H9 (cell line): ENCODE measurements at regions not wholly inside any gene's neighbourhood (a gene's known extent, or its start where the extent isn't known, plus 50 kb on each side); places are given as distances from the start of the nearest gene placed in this dataset.

Source experiments
- DNase-seq: peaks from one replicate; pipeline ENCODE4 v3.0.0-alpha.2; 2017
- H2AFZ ChIP-seq: one replicate; pipeline ENCODE4 v1.6.1; 2013; ENCODE audit warnings: mild to moderate bottlenecking, low read length, control low read depth, moderate library complexity
- H2AK5ac ChIP-seq: 2 replicates; pipeline ENCODE4 v1.6.1; 2013; ENCODE audit warnings: low read length, control low read depth, mixed read lengths; ENCODE audit not compliant: insufficient read length
- H2BK120ac ChIP-seq: one replicate; pipeline ENCODE4 v1.6.1; 2013; ENCODE audit warnings: low read depth, mild to moderate bottlenecking, low read length, control low read depth, inconsistent platforms; ENCODE audit not compliant: poor library complexity, severe bottlenecking
- H2BK12ac ChIP-seq: 2 replicates; pipeline ENCODE4 v1.6.1; 2013; ENCODE audit warnings: low read length, control low read depth, mixed read lengths, low read depth; ENCODE audit not compliant: insufficient read length
- H2BK15ac ChIP-seq: 2 replicates; pipeline ENCODE4 v1.6.1; 2013; ENCODE audit warnings: low read depth, low read length, control low read depth
- H2BK20ac ChIP-seq: one replicate; pipeline ENCODE4 v1.6.1; 2013; ENCODE audit warnings: low read depth, mild to moderate bottlenecking, low read length, control low read depth, inconsistent platforms; ENCODE audit not compliant: poor library complexity, severe bottlenecking
- H2BK5ac ChIP-seq: 2 replicates; pipeline ENCODE4 v1.6.1; 2013; ENCODE audit warnings: low read length, control low read depth, mixed read lengths; ENCODE audit not compliant: insufficient read length
- H3K14ac ChIP-seq: 2 replicates; pipeline ENCODE4 v1.6.1; 2013; ENCODE audit warnings: low read length, control low read depth; ENCODE audit not compliant: insufficient read depth
- H3K18ac ChIP-seq: 2 replicates; pipeline ENCODE4 v1.6.1; 2013; ENCODE audit warnings: low read depth, mild to moderate bottlenecking, mixed read lengths, low read length, control low read depth; ENCODE audit not compliant: insufficient read length
- H3K23ac ChIP-seq: 2 replicates; pipeline ENCODE4 v1.6.1; 2013; ENCODE audit warnings: low read length, control low read depth, mixed read lengths, low read depth; ENCODE audit not compliant: insufficient read length
- H3K23me2 ChIP-seq: 2 replicates; pipeline ENCODE4 v1.6.1; 2013; ENCODE audit warnings: low read depth, mild to moderate bottlenecking, mixed read lengths, low read length, control low read depth; ENCODE audit not compliant: insufficient read length, poor library complexity, severe bottlenecking
- H3K27ac ChIP-seq: 2 replicates; pipeline ENCODE4 v1.5.1; 2013; ENCODE audit warnings: low read length, control low read depth, mixed read lengths, low read depth; ENCODE audit not compliant: insufficient read length
- H3K27me3 ChIP-seq: 2 replicates; pipeline ENCODE4 v1.6.1; 2013; ENCODE audit warnings: low read length, control low read depth, inconsistent platforms; ENCODE audit not compliant: insufficient read depth
- H3K4ac ChIP-seq: 2 replicates; pipeline ENCODE4 v1.6.1; 2013; ENCODE audit warnings: low read depth, mild to moderate bottlenecking, control low read depth, inconsistent platforms, low read length, moderate library complexity
- H3K4me1 ChIP-seq: 2 replicates; pipeline ENCODE4 v1.6.1; 2013; ENCODE audit warnings: low read length, control low read depth, inconsistent platforms; ENCODE audit not compliant: insufficient read depth
- H3K4me2 ChIP-seq: 2 replicates; pipeline ENCODE4 v1.6.1; 2013; ENCODE audit warnings: low read length, control low read depth, mixed read lengths; ENCODE audit not compliant: insufficient read length, insufficient read depth
- H3K56ac ChIP-seq: 2 replicates; pipeline ENCODE4 v1.6.1; 2013; ENCODE audit warnings: low read depth, mild to moderate bottlenecking, mixed read lengths, low read length, control low read depth; ENCODE audit not compliant: insufficient read length
- H3K79me1 ChIP-seq: 2 replicates; pipeline ENCODE4 v1.6.1; 2013; ENCODE audit warnings: low read depth, mild to moderate bottlenecking, moderate library complexity, low read length, control low read depth, inconsistent platforms; ENCODE audit not compliant: insufficient read depth, poor library complexity, severe bottlenecking
- H3K79me2 ChIP-seq: 2 replicates; pipeline ENCODE4 v1.6.1; 2013; ENCODE audit warnings: low read length, control low read depth, inconsistent platforms; ENCODE audit not compliant: insufficient read depth
- H3K9ac ChIP-seq: 2 replicates; pipeline ENCODE4 v1.6.1; 2013; ENCODE audit warnings: low read length, control low read depth, mixed read lengths; ENCODE audit not compliant: insufficient read length; ENCODE audit errors: extremely low read depth
- H3K9me3 ChIP-seq: one replicate; pipeline ENCODE4 v1.6.1; 2013; ENCODE audit warnings: low read depth, low read length, inconsistent platforms; ENCODE audit not compliant: control insufficient read depth
- H3T11ph ChIP-seq: one replicate; pipeline ENCODE4 v1.6.1; 2013; ENCODE audit warnings: mild to moderate bottlenecking, low read length, control low read depth, inconsistent platforms
- H4K20me1 ChIP-seq: one replicate; pipeline ENCODE4 v1.6.1; 2013; ENCODE audit not compliant: control insufficient read depth, insufficient read length, insufficient read depth
- H4K5ac ChIP-seq: 2 replicates; pipeline ENCODE4 v1.6.1; 2013; ENCODE audit warnings: low read depth, mild to moderate bottlenecking, mixed read lengths, low read length, control low read depth; ENCODE audit not compliant: insufficient read length
- H4K8ac ChIP-seq: replicated peaks from 2 replicates; pipeline ENCODE4 v1.6.1; 2013; ENCODE audit warnings: low read length, control low read depth, mixed read lengths, low read depth; ENCODE audit not compliant: insufficient read length
- H4K91ac ChIP-seq: 2 replicates; pipeline ENCODE4 v1.6.1; 2013; ENCODE audit warnings: low read depth, mild to moderate bottlenecking, moderate library complexity, mixed read lengths, low read length, control low read depth; ENCODE audit not compliant: insufficient read length
- H3K27ac Mint-ChIP-seq, 3 experiments: 2 replicates in 2 of 3; 3 replicates in 1 of 3; pipeline ENCODE4 v1.8.0; 2020 to 2021; ENCODE audit warnings: mixed read lengths in 3 of 3, mild to moderate bottlenecking in 1 of 3, moderate library complexity in 1 of 3
- H3K27me3 Mint-ChIP-seq: 2 replicates; pipeline ENCODE4 v1.8.0; 2021; ENCODE audit warnings: low read depth, mild to moderate bottlenecking, moderate library complexity, mixed read lengths
- H3K36me3 Mint-ChIP-seq, 3 experiments: 2 replicates in 2 of 3; 3 replicates in 1 of 3; pipeline ENCODE4 v1.8.0; 2020 to 2021; ENCODE audit warnings: low read depth in 3 of 3, mixed read lengths in 3 of 3; ENCODE audit not compliant: insufficient read depth in 1 of 3
- H3K4me1 Mint-ChIP-seq, 2 experiments: 2 replicates each; pipeline ENCODE4 v1.8.0; 2020; ENCODE audit warnings: mixed read lengths in 2 of 2
- H3K4me3 Mint-ChIP-seq, 2 experiments: 2 replicates in 1 of 2; 3 replicates in 1 of 2; pipeline ENCODE4 v1.8.0; 2020 to 2021; ENCODE audit warnings: mild to moderate bottlenecking in 2 of 2, mixed read lengths in 2 of 2, moderate library complexity in 1 of 2
- H3K9me3 Mint-ChIP-seq, 2 experiments: 2 replicates in 1 of 2; 3 replicates in 1 of 2; pipeline ENCODE4 v1.8.0; 2020; ENCODE audit warnings: mild to moderate bottlenecking in 2 of 2, mixed read lengths in 2 of 2, moderate library complexity in 1 of 2
- WGBS: extraction: QIAGEN DNeasy Blood & Tissue Kit; methylation state at CpG from one replicate; pipeline ENCODE4 v1.1.7; 2013; ENCODE audit warnings: missing lambda C conversion rate, low lambda C conversion rate, mixed read lengths; ENCODE audit not compliant: insufficient read length; ENCODE audit errors: extremely low coverage; 5-methylcytosine and 5-hydroxymethylcytosine counted together
- TF ChIP-seq, protein P1 (sequence below): fragments of 200-600 bp; sonication (generic); conservative IDR thresholded peaks from 3 replicates; pipeline ENCODE4 v1.8.0; 2021; ENCODE audit warnings: antibody characterized with exemption, mild to moderate bottlenecking

DNA sequence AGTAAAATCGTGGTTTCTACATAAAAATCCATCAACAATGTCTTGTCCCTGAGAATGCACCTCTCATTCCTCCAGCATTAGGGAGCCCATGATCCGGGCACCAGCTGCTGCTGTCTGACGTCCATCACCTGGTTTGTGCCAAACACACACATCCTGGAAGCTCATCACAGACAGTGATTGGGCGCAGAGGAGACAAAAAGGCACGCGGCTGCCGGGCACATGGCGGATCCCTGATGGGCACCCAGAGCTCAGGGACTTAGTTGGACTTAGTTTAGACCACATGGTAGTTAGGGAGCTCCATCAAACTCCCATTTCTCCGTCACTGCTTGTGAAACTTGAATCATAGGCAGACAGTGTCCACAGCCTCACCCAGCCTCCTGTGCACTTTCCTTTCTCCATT lies 1059.3 kb downstream of the TMEM121 start:
- H3T11ph ChIP-seq: no peak overlapping the region
- H3K36me3 Mint-ChIP-seq: peaks cover 9 to 36% (median 12%) of the 10 kb centered on the region in 3 experiments

More for the DNA sequence above, 1059.3 kb downstream of the TMEM121 start:
- H3K4ac ChIP-seq: no peak overlapping the region
- H2BK15ac ChIP-seq: no peak overlapping the region
- no peak overlapping the region for H4K8ac ChIP-seq
- H3K4me2 ChIP-seq: no peak overlapping the region
- peaks cover 93 to 96% of the 10 kb centered on the region in 2 experiments for H3K9me3 Mint-ChIP-seq
- no peak overlapping the region for H3K18ac ChIP-seq
- peaks cover 94% of the 10 kb centered on the region for H3K9me3 ChIP-seq
- no peak overlapping the region for H4K91ac ChIP-seq
- no peak overlapping the region for H2BK120ac ChIP-seq
- H3K23me2 ChIP-seq: no peaks in the 10 kb centered on the region
- no peak overlapping the region for H3K4me3 Mint-ChIP-seq
- H4K20me1 ChIP-seq: no peaks in the 10 kb centered on the region
- no peaks in the 10 kb centered on the region for H3K4me1 ChIP-seq
- no peak overlapping the region for H2BK5ac ChIP-seq
- no peak overlapping the region for H3K9ac ChIP-seq
- no peak overlapping the region for H3K14ac ChIP-seq
- TF ChIP-seq, protein P1, sequence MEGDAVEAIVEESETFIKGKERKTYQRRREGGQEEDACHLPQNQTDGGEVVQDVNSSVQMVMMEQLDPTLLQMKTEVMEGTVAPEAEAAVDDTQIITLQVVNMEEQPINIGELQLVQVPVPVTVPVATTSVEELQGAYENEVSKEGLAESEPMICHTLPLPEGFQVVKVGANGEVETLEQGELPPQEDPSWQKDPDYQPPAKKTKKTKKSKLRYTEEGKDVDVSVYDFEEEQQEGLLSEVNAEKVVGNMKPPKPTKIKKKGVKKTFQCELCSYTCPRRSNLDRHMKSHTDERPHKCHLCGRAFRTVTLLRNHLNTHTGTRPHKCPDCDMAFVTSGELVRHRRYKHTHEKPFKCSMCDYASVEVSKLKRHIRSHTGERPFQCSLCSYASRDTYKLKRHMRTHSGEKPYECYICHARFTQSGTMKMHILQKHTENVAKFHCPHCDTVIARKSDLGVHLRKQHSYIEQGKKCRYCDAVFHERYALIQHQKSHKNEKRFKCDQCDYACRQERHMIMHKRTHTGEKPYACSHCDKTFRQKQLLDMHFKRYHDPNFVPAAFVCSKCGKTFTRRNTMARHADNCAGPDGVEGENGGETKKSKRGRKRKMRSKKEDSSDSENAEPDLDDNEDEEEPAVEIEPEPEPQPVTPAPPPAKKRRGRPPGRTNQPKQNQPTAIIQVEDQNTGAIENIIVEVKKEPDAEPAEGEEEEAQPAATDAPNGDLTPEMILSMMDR: no peak
- H2AK5ac ChIP-seq: no peak overlapping the region
- H3K27me3 ChIP-seq: no peaks in the 10 kb centered on the region
- H3K79me2 ChIP-seq: no peaks in the 10 kb centered on the region
- H2BK12ac ChIP-seq: no peak overlapping the region
- H2AFZ ChIP-seq: no peak overlapping the region
- H3K23ac ChIP-seq: no peak overlapping the region
- no CpG with 5 or more reads among the region's 9 CpGs for WGBS
- H4K5ac ChIP-seq: no peak overlapping the region
- H3K27me3 Mint-ChIP-seq: no peaks in the 10 kb centered on the region; the same call in none of the 2 replicates
- H2BK20ac ChIP-seq: no peak overlapping the region
- DNase-seq: no peak
- no peak overlapping the region for H3K27ac Mint-ChIP-seq
- H3K27ac ChIP-seq: no peak overlapping the region
- H3K56ac ChIP-seq: no peak overlapping the region
- H3K79me1 ChIP-seq: no peaks in the 10 kb centered on the region
- no peaks in the 10 kb centered on the region for H3K4me1 Mint-ChIP-seq
